HCT116 (cell line): ENCODE measurements at regions not wholly inside any gene's neighbourhood (a gene's known extent, or its start where the extent isn't known, plus 50 kb on each side); places are given as distances from the start of the nearest gene placed in this dataset.

Experiments
- ATAC-seq: fragments of 200-7000 bp; cut with Tn5 transposase; 2 replicates; pipeline ENCODE4 v1.9.1; 2020; ENCODE audit warnings: mild to moderate bottlenecking, moderate library complexity
- BruUV-seq: library from RNA; stranded (reverse); fragments of 400-500 nt; replicated peaks from 2 replicates; lab custom pipeline; 2021; lab: Mats Ljungman, UMichigan
- CTCF ChIA-PET: fragments of 300-600 bp; sonication (Branson Sonifier 250); formaldehyde crosslinking; loops from one replicate; lab custom pipeline; 2021; ENCODE audit warnings: antibody characterized with exemption; lab: Charles Lee
- POLR2A ChIA-PET: fragments of 300-600, 350-600 bp; sonication (Branson Sonifier 250); formaldehyde crosslinking; loops from one replicate; lab custom pipeline; 2021; ENCODE audit warnings: antibody characterized with exemption; lab: Charles Lee
- RAD21 ChIA-PET, 2 experiments: fragments of 300-600 bp; sonication (Branson Sonifier 250); formaldehyde crosslinking; loops; one replicate each; lab custom pipeline; 2023; ENCODE audit warnings: low total read pairs in 2 of 2; ENCODE audit not compliant: uncharacterized antibody in 2 of 2, unreplicated experiment in 2 of 2, low non-redundant PET in 1 of 2; lab: Charles Lee
- DNase-seq: peaks from one replicate; pipeline ENCODE4 v3.0.0-alpha.2; 2010; ENCODE audit warnings: low read depth, low spot score
- H2AFZ ChIP-seq: fragments of 200-600 bp; shearing (Covaris generic), sonication (generic); 2 replicates; pipeline ENCODE4 v1.6.1; 2017; ENCODE audit warnings: low read depth, mixed run types, mixed read lengths, antibody characterized with exemption, low read length; ENCODE audit not compliant: poor library complexity, severe bottlenecking
- H3K27ac ChIP-seq: 2 replicates; pipeline ENCODE4 v1.5.1; 2012; ENCODE audit warnings: low read depth, low read length
- H3K27me3 ChIP-seq: fragments of 200-600 bp; sonication (generic); 2 replicates; pipeline ENCODE4 v1.6.1; 2016; ENCODE audit warnings: mixed run types, low read length, mixed read lengths; ENCODE audit not compliant: insufficient read depth
- H3K36me3 ChIP-seq, 2 experiments: fragments of 200-500 bp in 1 of 2; fragments of 200-600 bp in 1 of 2; sonication (Bioruptor generic) in 1 of 2; sonication (generic) in 1 of 2; 2 replicates each; pipeline versions ENCODE4 v1.5.1 to v1.6.1; 2014 to 2016; ENCODE audit warnings: low read length in 2 of 2, inconsistent platforms in 1 of 2, mixed read lengths in 1 of 2, mixed run types in 1 of 2; ENCODE audit not compliant: insufficient read depth in 2 of 2, control insufficient read depth in 1 of 2
- H3K4me1 ChIP-seq, 2 experiments: fragments of 200-600 bp in 1 of 2; sonication (generic) in 1 of 2; 2 replicates each; pipeline versions ENCODE4 v1.5.1 to v1.6.1; 2012 to 2017; ENCODE audit warnings: low read length in 2 of 2, inconsistent platforms in 1 of 2, mild to moderate bottlenecking in 1 of 2, mixed read lengths in 1 of 2, mixed run types in 1 of 2, moderate library complexity in 1 of 2; ENCODE audit not compliant: insufficient read depth in 2 of 2, control insufficient read depth in 1 of 2
- H3K4me2 ChIP-seq: fragments of 200-600 bp; sonication (generic); 2 replicates; pipeline ENCODE4 v1.6.1; 2017; ENCODE audit warnings: mixed run types, low read length, mixed read lengths
- H3K4me3 ChIP-seq, 2 experiments: fragments of 200-600 bp in 1 of 2; sonication (generic) in 1 of 2; replicated peaks in 1 of 2; 2 replicates each; pipeline ENCODE4 v1.5.1; 2011 to 2016; ENCODE audit warnings: low read length in 2 of 2, control low read depth in 1 of 2, low read depth in 1 of 2, mild to moderate bottlenecking in 1 of 2, mixed read lengths in 1 of 2, mixed run types in 1 of 2
- H3K79me2 ChIP-seq: fragments of 200-600 bp; sonication (generic); 2 replicates; pipeline ENCODE4 v1.6.1; 2017; ENCODE audit warnings: mild to moderate bottlenecking, mixed run types, low read length, moderate library complexity, mixed read lengths; ENCODE audit not compliant: insufficient read depth
- H3K9ac ChIP-seq: fragments of 200-600 bp; sonication (generic); 2 replicates; pipeline ENCODE4 v1.6.1; 2016; ENCODE audit warnings: low read length, mixed read lengths
- H3K9me2 ChIP-seq: fragments of 200-600 bp; sonication (generic), shearing (Covaris generic); 2 replicates; pipeline ENCODE4 v1.6.1; 2017; ENCODE audit warnings: mixed run types, mild to moderate bottlenecking, moderate library complexity; ENCODE audit not compliant: insufficient read depth
- H3K9me3 ChIP-seq, 2 experiments: fragments of 200-500 bp in 1 of 2; fragments of 200-600 bp in 1 of 2; sonication (Bioruptor generic) in 1 of 2; sonication (generic) in 1 of 2; 2 replicates each; pipeline ENCODE4 v1.6.1; 2014 to 2017; ENCODE audit warnings: low read length in 2 of 2, mixed read lengths in 2 of 2, inconsistent platforms in 1 of 2, low read depth in 1 of 2, mild to moderate bottlenecking in 1 of 2, mixed run types in 1 of 2, moderate library complexity in 1 of 2; ENCODE audit not compliant: control insufficient read depth in 1 of 2, insufficient read depth in 1 of 2
- H4K20me1 ChIP-seq: fragments of 200-600 bp; sonication (generic), shearing (Covaris generic); 2 replicates; pipeline ENCODE4 v1.6.1; 2017; ENCODE audit warnings: mixed run types, mild to moderate bottlenecking, moderate library complexity; ENCODE audit not compliant: insufficient read depth
- ATF3 ChIP-seq: IDR thresholded peaks from 2 replicates; pipeline ENCODE4 v1.6.1; 2012
- CEBPB ChIP-seq: IDR thresholded peaks from 2 replicates; pipeline ENCODE4 v1.6.1; 2012; ENCODE audit warnings: low read depth
- EGR1 ChIP-seq: IDR thresholded peaks from 2 replicates; pipeline ENCODE4 v1.6.1; 2012; ENCODE audit warnings: low read depth
- EZH2 ChIP-seq: fragments of 200-600 bp; sonication (generic); IDR thresholded peaks from 2 replicates; pipeline ENCODE4 v1.6.1; 2017; ENCODE audit warnings: antibody characterized with exemption, mixed run types
- EZH2phosphoT487 ChIP-seq: fragments of 200-600 bp; IDR thresholded peaks from 2 replicates; pipeline ENCODE4 v1.6.1; 2018; ENCODE audit warnings: antibody characterized with exemption, borderline replicate concordance
- JUND ChIP-seq: IDR thresholded peaks from 2 replicates; pipeline ENCODE4 v1.6.1; 2012
- POLR2AphosphoS5 ChIP-seq: IDR thresholded peaks from 2 replicates; pipeline ENCODE4 v1.6.1; 2011; ENCODE audit warnings: mild to moderate bottlenecking, low read depth, low read length, moderate library complexity
- RAD21 ChIP-seq: IDR thresholded peaks from 2 replicates; pipeline ENCODE4 v1.6.1; 2012; ENCODE audit warnings: low read depth, mild to moderate bottlenecking
- REST ChIP-seq: IDR thresholded peaks from 2 replicates; pipeline ENCODE4 v1.6.1; 2012; ENCODE audit warnings: low read depth
- SP1 ChIP-seq: IDR thresholded peaks from 2 replicates; pipeline ENCODE4 v1.6.1; 2012; ENCODE audit warnings: low read depth
- SRF ChIP-seq: IDR thresholded peaks from 2 replicates; pipeline ENCODE4 v1.6.1; 2012; ENCODE audit warnings: low read depth
- ZFX ChIP-seq: fragments of 450-650 bp; IDR thresholded peaks from 2 replicates; pipeline ENCODE4 v1.6.1; 2017
- ZNF274 ChIP-seq: fragments of 200-500 bp; sonication (Bioruptor generic); IDR thresholded peaks from 2 replicates; pipeline ENCODE4 v1.6.1; 2014; ENCODE audit warnings: mild to moderate bottlenecking, low read depth, low read length, inconsistent platforms
- intact Hi-C: fragments of 100-400 bp; cut with micrococcal nuclease; formaldehyde crosslinking; loops from 2 replicates; pipeline ENCODE4 v1.10.0; 2022
- TF ChIP-seq, protein P1 (sequence below): IDR thresholded peaks from 2 replicates; pipeline ENCODE4 v1.6.1; 2011; ENCODE audit warnings: mild to moderate bottlenecking, low read length, moderate library complexity; ENCODE audit not compliant: insufficient replicate concordance; ENCODE audit errors: extremely low read depth
- TF ChIP-seq, protein P2 (sequence below): IDR thresholded peaks from 2 replicates; pipeline ENCODE4 v1.6.1; 2012
- TF ChIP-seq, protein P3 (sequence below), 3 experiments: fragments of 200-600 bp in 1 of 3; sonication (generic) in 1 of 3; IDR thresholded peaks in 2 of 3; conservative IDR thresholded peaks in 1 of 3; 2 replicates each; pipeline ENCODE4 v1.5.1; 2012 to 2017; ENCODE audit warnings: low read depth in 2 of 3, low read length in 2 of 3, antibody characterized with exemption in 1 of 3, borderline replicate concordance in 1 of 3, control low read depth in 1 of 3, mild to moderate bottlenecking in 1 of 3, mixed read lengths in 1 of 3, mixed run types in 1 of 3, moderate library complexity in 1 of 3; ENCODE audit not compliant: insufficient read depth in 1 of 3

DNA sequence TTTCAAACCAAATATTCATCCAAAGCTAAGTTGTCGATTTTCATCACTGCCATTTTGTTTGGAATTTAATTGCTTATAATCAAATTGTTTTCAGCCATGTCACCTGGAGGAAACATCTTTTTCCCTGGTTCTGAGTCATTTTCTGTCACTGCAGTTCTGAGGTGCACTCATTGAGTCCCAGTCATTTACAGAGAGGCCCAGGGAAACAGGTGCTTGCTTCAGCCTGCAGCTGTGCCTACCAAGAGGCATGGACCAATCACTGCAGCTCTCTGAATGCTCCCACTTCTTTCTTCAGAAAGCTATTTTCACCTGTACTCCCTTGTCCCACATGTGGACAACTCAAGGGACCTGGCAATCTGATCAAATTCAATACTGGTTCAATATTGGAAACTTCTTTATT lies 308.1 kb downstream of the COG6 start:
- H3K4me3 ChIP-seq = no peak overlapping the region
- intact Hi-C loops = no loop called here
- H3K9me2 ChIP-seq = no peaks in the 10 kb centered on the region
- RAD21 ChIA-PET = no interaction called here
- no peaks in the 10 kb centered on the region for H3K9me3 ChIP-seq
- H4K20me1 ChIP-seq = no peaks in the 10 kb centered on the region
- H3K4me2 ChIP-seq = no peak overlapping the region
- H2AFZ ChIP-seq = no peak overlapping the region
- H3K27me3 ChIP-seq = no peaks in the 10 kb centered on the region
- TF ChIP-seq ZFX (no peak), JUND (no peak), ATF3 (no peak), ZNF274 (no peak), EZH2 (no peak), EGR1 (no peak), SP1 (no peak), EZH2phosphoT487 (no peak), POLR2AphosphoS5 (no peak), REST (no peak), SRF (no peak), CEBPB (no peak), RAD21 (no peak)
- TF ChIP-seq, protein P1, sequence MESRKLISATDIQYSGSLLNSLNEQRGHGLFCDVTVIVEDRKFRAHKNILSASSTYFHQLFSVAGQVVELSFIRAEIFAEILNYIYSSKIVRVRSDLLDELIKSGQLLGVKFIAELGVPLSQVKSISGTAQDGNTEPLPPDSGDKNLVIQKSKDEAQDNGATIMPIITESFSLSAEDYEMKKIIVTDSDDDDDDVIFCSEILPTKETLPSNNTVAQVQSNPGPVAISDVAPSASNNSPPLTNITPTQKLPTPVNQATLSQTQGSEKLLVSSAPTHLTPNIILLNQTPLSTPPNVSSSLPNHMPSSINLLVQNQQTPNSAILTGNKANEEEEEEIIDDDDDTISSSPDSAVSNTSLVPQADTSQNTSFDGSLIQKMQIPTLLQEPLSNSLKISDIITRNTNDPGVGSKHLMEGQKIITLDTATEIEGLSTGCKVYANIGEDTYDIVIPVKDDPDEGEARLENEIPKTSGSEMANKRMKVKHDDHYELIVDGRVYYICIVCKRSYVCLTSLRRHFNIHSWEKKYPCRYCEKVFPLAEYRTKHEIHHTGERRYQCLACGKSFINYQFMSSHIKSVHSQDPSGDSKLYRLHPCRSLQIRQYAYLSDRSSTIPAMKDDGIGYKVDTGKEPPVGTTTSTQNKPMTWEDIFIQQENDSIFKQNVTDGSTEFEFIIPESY = no peak
- TF ChIP-seq, protein P2, sequence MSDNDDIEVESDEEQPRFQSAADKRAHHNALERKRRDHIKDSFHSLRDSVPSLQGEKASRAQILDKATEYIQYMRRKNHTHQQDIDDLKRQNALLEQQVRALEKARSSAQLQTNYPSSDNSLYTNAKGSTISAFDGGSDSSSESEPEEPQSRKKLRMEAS = no peak
- TF ChIP-seq, protein P3, sequence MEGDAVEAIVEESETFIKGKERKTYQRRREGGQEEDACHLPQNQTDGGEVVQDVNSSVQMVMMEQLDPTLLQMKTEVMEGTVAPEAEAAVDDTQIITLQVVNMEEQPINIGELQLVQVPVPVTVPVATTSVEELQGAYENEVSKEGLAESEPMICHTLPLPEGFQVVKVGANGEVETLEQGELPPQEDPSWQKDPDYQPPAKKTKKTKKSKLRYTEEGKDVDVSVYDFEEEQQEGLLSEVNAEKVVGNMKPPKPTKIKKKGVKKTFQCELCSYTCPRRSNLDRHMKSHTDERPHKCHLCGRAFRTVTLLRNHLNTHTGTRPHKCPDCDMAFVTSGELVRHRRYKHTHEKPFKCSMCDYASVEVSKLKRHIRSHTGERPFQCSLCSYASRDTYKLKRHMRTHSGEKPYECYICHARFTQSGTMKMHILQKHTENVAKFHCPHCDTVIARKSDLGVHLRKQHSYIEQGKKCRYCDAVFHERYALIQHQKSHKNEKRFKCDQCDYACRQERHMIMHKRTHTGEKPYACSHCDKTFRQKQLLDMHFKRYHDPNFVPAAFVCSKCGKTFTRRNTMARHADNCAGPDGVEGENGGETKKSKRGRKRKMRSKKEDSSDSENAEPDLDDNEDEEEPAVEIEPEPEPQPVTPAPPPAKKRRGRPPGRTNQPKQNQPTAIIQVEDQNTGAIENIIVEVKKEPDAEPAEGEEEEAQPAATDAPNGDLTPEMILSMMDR (IDR thresholded peaks at IDR 0.05 in 2 of 3, conservative IDR thresholded peaks at IDR 0.05 in 1 of 3; ENCODE audit: borderline replicate concordance in 1 of 3, insufficient read depth in 1 of 3, low read depth in 2 of 3, low read length in 2 of 3) = no peak
- no peaks in the 10 kb centered on the region for H3K79me2 ChIP-seq
- no TSS peak for BruUV-seq
- H3K27ac ChIP-seq = no peak overlapping the region
- H3K9ac ChIP-seq = no peak overlapping the region
- POLR2A ChIA-PET = interaction anchor here (1.3 kb wide), 1 partner anchor 9 kb away, joined by 3 read pairs; no protein-coding TSS in a partner anchor
- DNase-seq = no peak
- ATAC-seq = no peak
- H3K4me1 ChIP-seq = no peaks in the 10 kb centered on the region
- H3K36me3 ChIP-seq = no peaks in the 10 kb centered on the region
- CTCF ChIA-PET = interaction anchor here (0.7 kb wide), 1 partner anchor 21 kb away, joined by 3 read pairs; no protein-coding TSS in a partner anchor
